GM19463 (cell line): ENCODE measurements at regions not wholly inside any gene's neighbourhood (a gene's known extent, or its start where the extent isn't known, plus 50 kb on each side); places are given as distances from the start of the nearest gene placed in this dataset.

ENCODE experiments used
- ATAC-seq: cut with Tn5 transposase; IDR thresholded peaks from one replicate; pipeline ENCODE4 v1.9.1; 2021; ENCODE audit warnings: mild to moderate bottlenecking, moderate library complexity; ENCODE audit not compliant: unreplicated experiment

GRCh38 chr17:15893658-15894024 lies 51.3 kb upstream of the ADORA2B start:
- no peak for ATAC-seq

GRCh38 chr17:15894258-15894657 lies 50.7 kb upstream of the ADORA2B start:
- ATAC-seq = no peak

GRCh38 chr17:15894913-15895658 lies 49.8 kb upstream of the ADORA2B start:
- no peak for ATAC-seq
